HG03439 (cell line): ENCODE measurements at regions not wholly inside any gene's neighbourhood (a gene's known extent, or its start where the extent isn't known, plus 50 kb on each side); places are given as distances from the start of the nearest gene placed in this dataset.

Source experiments
- ATAC-seq: cut with Tn5 transposase; IDR thresholded peaks from one replicate; pipeline ENCODE4 v1.9.1; 2021; ENCODE audit warnings: mild to moderate bottlenecking, moderate library complexity; ENCODE audit not compliant: unreplicated experiment

DNA sequence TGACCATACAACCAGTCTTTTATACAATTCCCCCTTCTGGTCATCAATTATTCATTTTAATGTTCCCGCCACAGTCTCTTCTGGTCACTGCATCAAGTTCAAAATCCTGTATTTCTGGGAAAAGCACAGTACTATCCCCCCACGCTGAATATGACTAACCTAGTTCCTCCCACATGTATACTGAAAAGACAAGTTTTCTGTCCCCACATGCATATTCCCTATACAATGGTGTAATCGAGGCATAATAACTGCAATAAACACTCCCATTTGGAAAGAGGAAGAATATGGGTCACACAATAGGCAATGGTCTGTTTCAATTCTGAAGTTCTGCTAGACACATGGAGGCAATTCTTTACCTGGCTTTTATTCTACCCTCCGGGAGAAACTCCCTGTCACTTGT is 344.9 kb downstream of the EFNA5 start:
- no peak for ATAC-seq

DNA sequence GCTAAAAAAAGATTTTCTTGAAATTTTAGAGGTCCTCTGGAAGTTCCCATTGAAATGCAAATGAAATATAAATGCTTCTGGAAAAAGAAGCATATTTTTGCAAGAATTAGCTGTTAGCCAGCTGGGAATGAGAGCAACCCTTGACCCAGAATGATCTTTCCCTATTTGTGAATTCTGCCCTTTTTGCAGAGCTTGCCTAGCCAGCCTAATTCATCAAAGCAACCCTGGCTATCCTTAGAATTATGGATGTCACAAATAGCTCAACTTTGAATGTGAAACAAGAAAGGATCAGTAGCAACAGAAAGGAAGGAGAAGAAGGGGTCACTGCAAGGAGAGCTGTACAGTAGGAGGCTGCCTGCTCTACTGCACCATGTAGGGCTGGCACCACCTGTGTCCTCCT is 345.9 kb downstream of the EFNA5 start:
- ATAC-seq: no peak

DNA sequence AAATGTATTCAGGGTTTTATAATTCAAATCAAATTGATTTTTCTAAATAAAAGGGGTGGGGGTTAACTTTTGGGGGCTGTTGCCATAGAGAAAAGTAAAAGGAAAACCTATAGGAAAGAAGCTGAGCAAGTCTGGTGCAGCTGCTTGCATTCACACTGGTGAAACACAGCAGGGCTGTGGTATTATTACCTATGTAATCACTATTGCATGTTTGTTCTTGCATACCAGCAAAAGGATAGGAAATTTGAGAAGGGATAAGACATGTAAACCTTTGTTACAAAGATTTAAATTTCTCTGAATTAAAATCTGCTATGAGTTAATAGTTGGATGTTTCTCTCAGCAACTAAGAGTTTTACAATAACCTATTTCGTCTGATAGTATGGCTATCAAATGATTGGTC is 346.7 kb downstream of the EFNA5 start:
- no peak for ATAC-seq

DNA sequence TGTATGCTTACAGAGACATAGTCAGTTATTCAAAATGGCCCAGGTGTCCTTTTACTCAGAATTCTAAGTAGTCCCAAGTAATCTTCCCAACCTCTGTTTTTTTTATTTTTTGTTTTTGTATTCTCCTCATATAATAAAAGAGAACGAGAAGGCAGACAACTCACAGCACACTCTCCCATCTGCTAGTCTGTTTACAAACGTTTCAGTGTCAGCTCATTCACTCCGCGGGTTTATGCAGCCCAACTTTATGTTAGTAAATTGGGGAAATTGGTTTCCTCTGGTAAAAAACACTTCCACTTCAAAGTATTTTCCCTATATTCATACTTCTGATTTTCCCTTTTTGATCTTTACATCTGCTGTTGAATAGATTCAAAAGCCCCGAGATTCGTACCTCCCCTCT is 347.2 kb downstream of the EFNA5 start:
- ATAC-seq: no peak

DNA sequence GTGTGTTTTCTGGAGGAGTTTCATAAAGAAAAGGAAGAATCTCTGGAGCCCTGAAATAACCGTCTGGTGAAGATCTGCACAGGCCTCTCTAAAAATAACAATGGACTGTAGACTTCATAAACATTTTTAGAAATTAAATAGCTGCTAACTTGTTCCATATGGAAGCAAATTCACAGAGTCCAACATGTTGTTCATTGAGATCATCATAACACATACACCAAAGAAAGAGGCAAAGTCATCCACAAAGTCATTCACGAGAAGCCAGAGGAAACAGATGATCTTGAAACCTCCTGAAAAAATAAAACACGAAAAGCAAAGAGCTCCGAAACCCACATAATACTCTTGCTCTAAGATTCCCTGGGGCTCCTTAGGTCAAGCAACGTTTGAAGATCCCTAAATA is 347.8 kb downstream of the EFNA5 start:
- no peak for ATAC-seq

DNA sequence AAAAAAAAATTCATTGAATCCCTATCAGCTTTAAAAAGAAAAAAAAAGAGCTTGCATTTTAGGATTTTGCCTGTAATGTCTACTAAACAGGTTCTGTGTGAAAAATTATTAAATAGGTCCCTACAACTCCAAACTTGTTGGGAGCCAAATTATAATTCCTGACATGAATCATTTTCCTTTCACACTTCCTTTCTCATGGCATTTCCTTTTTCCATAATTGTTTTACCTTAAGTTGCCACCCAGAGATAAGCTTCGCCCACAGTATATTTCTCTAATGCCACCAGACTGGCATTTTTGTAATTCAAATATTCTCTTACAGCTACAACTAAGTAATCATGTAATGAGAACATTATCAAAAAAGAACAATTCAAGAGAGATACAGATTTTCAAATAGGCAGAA is 348.8 kb downstream of the EFNA5 start:
- no peak for ATAC-seq

DNA sequence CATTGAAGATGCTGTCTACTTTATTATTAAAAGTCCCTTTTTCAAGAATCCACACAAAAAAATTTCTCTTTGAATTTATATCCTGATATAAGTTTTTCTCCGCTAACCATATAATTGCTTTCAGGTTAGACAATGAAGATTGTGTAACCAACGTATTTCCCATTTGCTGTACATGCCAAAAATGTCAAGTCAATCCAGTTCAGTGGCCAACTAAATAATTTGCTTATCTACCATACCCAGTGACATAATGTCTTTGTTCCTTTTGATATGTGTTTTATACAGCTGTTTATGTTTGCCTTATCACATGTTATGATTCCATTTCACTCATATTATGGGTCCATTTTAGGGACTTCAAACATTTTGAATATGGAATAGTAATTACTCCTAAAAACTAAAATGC is 349.9 kb downstream of the EFNA5 start:
- no peak for ATAC-seq

DNA sequence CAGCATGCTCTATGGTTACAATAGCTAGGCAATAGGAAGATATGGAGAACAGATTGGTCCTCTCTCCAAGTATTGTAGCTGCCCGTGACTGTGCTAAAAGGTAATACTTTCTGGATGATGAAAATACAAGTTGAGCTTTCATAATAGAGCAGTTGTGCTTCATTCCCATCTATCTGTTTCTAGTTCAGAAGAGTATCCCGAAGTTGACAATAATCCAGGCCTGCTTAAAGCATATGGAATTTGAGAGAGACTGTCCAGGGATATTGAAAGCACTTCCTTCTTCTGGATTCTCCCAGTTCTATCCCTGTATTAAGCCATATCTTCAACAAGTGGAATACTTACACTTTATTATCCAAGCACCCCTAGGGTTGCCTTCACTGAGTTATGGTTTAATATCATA is 350.4 kb downstream of the EFNA5 start:
- no peak for ATAC-seq

DNA sequence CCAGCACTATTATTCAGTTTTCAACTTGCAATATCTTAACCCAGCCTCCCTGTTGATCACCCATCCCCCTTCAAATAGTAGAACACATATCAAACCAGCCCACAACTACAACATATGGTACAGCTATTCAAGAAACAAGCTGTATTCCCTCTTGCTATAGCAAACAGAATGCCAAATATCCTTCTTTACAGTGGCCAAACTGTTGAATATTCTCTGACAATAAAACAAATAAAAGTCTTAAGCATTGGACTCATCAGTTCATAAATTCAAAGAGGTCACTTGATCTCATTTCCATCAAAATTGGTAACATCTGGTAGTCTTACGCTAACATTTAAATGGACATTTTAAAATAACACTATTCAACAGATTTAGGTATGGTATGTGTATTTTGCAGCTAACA is 350.8 kb downstream of the EFNA5 start:
- no peak for ATAC-seq

DNA sequence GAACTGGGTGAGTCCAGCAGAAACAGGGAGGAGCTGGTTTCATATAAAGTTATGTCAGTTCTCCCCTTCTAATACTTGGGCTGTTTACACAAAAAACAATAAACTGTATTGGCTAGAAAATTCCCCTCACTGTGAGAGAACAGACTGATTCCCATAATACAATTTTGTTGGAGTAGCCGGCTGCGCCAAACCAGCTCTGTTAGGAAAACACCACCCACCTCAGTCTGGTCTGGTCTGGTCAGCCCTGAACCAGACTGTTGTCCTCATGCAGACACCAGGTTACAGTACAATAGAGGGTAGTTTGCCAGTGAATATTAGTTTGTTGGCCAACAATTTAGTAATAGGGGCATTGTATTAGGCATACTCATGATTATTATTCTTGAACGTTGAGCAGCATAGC is 356.4 kb downstream of the EFNA5 start:
- no peak for ATAC-seq

DNA sequence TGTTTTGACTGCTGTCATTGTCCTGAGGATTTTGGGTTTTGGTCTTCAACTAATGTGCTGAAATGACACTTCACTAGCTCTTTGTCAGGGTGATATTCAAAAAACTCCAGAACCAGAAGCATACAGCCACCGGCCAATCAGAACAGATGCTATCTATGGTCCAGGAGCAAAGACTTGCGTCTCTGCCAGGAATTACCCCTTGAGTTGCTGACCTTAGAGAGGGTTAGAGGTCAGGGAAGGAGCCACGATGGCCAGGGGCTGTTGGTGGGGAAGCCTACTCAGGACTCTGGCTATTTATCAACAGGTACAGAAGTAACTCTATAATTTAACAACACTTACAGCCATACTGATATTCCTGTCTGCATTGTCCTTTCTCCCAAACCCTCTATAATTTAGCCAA is 356.8 kb downstream of the EFNA5 start:
- ATAC-seq: no peak

DNA sequence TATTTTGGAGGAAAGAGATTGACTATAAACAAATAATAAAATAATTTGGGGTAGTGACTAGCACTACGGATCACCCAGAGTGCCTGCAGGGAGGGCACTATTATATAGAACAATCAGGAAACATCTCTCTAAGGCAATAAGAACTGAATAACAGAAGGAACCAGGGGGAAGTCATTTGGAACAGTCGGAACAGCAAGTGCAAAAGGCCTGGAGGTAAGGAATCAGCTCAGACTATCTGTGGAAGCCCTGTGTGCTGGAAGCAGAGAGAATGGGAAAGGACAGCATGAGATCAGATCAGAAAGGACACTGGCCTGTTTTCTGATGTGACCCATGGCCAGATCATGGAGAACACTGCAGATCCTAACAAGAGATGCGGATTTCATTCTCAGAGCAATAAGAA is 357.6 kb downstream of the EFNA5 start:
- ATAC-seq: no peak

DNA sequence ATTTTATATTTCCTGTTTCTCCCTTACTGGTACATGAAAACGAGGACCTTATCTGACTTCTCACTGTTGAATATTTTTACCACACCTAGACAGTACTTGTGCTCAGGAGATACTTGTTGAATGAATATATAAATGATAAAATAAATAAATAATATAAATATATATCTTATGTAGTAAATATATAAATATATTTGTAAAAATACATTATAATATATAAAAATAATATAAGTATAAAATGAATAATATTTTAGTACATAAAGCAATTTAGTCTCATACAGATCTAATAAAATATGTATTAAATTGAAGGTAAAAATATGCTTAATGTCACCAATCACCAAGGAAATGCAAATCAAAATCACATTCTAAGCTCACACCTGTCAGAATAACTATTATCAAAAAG is 360.6 kb downstream of the EFNA5 start:
- no peak for ATAC-seq

DNA sequence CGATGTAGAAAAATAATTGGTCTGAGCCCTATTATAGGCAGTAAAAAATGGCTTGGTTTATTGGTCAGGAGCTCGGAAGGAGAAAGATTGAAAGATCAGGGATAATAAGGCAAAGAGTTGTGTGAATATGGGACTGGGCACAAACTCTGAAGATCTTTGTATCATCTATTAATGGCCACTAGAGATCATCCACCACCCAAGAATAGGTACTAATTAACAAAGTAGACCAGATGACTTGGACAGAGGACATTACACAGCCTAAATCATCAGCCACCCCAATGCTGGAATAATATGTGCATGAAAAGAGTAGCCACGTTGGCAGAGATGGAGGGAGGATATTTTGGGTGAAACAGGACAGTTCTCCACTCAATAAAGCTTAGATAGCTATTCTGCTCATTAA is 364.1 kb downstream of the EFNA5 start:
- ATAC-seq: no peak

DNA sequence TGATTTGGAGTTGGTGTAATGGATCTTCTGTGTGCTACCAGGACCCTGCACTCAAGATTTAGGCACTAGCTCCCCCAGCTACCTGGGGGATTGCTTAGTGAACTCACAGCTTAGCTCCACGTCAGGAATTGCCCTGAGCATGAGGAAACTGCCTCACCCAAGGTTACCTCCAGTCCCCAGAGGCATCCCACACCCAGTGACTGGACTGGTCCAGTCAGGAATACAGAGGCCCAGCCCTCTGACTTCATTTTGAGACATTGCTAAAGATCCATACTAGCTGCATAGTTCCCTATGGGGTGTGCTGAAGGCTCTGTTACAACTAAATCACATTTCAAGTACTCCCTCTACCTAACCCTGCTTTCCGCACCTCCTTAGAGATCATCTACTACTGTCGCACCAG is 364.7 kb downstream of the EFNA5 start:
- ATAC-seq: no peak

DNA sequence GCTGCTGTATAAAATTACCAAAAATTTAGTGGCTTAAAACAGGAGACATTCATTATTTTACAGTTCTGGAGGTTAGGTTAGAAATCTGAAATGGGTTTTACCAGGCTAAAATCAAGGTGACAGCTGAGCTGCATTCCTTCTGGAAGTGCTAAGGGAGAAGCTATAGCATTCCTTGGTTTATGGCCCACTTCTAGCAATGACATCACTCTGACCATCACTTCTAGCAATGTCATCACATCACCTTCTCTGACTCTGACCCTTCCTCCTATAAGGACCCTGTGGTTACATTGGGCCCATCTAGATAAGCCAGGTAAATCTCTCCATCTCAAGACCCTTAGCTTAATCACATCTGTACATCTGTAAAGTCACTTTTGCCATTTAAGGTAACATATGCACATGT is 366.1 kb downstream of the EFNA5 start:
- no peak for ATAC-seq

DNA sequence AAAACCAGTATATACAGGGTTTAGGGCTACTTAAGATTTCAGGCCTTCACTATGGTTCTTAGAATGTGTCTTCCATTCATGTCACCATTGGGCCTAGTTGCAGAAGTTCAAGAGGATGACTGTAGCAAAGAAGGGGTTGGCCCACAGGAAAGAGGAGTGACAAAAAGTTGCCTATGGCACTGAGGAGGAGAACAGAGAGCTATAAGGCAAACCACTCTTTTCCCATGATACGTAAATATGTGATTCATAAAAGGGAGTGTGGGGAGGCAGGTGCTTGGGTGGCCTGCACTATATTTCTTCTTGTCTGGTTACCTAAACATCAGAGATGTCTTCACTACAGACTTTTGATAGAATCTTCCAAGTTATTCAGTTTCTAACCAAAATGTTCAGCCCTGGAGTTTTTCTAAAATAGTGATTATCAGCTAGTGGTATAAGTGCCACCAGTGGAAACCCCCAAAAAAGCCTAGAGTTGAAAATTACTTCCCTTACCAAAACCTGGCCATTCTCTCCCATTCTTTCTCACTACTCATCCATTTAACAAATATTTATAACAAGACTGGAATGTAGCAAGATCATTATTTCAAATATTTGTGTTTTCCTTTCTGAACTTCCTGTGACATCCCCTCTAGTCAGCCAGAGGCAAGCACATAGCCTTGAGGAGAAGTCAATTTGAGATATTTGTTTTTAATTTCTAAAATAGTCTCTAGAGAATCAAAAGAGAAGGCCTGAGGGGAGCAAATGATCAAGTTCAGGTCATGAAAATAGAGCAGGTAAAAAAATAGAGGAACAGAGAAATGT is 367.4 kb downstream of the EFNA5 start:
- ATAC-seq: no peak

DNA sequence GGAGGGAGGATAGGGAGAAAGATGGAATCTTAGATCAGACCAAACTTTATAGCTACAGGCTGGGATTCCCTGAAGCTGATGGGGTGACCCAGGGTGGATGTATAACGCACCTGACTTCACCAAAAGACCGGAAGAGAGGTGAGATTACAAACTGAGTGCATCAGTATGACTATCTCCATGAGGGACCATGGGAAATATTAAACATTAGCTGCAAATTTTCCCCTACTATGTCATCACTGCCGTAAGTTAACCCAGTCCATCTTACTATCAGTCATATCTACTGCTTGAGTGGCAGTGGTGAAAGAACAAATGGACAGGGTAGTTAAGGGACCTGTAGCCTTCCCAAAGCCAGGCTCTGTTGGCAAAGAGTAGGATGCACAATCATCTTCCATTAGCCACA is 368.3 kb downstream of the EFNA5 start:
- peak; percentile 63 for ATAC-seq

DNA sequence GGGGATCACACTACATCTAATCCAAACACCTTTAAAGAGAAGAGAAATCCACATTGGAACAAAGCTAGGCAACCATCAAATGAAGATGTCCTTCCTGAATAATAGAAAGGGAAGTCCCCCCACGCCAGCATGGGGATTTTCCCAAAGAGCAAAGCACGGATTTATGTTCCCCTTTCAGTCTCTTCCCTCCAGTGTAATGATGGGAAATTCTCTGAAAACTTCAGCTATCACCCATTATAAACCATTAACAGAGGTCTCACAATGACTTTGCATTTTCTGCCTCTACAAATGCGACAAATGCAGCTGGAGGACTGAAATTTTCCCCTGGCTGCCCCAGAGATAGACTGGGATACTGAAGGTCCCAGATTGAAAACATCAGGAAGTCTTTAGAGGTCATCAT is 368.7 kb downstream of the EFNA5 start:
- peak; percentile 21 for ATAC-seq

DNA sequence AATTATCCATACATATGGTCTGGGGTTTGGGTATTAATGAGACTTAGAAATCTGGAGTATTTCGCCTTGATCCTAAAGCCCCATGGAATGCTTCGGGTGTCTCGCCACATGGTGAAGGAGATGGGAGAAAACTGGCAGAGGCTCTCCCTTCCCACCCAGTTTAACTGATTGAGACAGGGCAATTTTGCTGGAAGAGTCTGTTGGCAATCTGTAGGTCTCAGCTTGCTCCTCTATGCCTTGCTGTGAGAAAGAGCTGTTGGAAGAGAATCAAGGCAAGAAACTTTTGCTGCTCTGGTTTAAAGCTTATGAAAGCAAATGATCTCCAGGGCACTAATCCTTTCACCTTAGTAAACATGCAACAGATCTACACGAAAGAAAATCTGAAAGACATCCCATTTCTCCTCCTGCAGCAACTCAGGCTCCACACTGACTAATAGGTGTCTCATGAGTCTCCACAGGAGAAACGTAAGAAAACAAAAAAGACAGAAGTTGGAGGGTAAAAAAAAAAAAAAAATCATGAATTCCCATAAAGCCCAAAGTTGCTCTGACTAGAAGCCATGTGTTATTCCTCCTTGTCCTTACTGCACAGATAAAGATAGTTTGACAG is 369.9 kb downstream of the EFNA5 start:
- ATAC-seq: no peak

DNA sequence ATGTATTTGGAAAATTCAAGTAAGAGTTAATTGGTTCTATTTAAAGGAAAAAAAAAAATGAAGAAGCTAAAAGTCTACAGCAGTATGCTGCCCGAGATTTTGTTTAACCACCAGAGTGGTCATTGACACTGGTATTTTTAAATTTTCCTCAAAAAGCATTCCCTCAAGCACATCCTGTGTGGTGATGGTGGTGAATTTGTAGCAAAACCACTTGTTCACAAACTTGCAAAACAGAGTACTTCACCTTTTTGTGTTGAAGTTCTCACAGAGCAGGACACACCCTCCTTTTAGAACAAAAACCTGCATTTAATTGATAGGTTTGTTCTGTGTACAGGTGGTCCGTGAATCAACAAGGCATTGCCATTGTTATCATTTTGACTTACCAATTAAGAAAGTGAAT is 374.2 kb downstream of the EFNA5 start:
- no peak for ATAC-seq

DNA sequence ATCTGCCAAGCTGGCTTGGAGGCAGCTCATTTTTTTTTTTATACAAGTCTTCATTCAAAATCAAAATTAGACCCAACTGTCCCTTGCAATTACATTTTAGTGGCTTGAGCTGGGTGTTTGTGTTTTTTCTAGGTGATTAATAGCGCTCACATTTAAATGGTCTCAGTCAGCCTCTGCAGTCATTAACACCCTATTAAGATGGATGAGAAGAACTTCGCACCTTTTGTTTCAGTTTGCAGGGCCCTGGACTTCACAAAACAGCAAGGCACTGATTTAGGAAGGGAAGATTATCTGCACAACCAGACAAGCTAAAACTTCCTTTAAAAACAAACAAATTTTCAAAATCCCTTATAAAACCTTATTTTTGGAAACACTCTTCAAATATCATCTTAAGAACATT is 374.8 kb downstream of the EFNA5 start:
- ATAC-seq: no peak

DNA sequence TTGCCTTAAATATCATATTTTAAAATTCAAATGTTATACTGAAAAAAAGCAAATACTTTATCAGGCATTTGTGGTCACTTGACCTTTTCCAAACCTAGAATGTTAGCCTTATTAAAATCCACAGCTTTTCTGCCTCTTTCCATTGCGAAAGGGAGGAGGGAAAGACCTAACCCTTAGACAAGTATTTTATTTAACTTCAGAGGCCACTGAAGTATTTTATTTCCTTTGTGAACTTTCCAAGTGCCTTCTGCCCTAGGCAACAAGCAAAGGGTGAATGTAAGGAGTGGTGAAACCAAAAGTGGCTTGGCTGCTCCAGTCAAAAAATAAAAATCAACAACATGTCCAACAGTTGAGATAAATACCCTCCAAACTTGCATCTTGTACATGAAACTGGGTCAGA is 376.1 kb downstream of the EFNA5 start:
- ATAC-seq: no peak
